ENCODE measurements at regions not wholly inside any gene's neighbourhood (a gene's known extent, or its start where the extent isn't known, plus 50 kb on each side); places are given as distances from the start of the nearest gene placed in this dataset.

DNA sequence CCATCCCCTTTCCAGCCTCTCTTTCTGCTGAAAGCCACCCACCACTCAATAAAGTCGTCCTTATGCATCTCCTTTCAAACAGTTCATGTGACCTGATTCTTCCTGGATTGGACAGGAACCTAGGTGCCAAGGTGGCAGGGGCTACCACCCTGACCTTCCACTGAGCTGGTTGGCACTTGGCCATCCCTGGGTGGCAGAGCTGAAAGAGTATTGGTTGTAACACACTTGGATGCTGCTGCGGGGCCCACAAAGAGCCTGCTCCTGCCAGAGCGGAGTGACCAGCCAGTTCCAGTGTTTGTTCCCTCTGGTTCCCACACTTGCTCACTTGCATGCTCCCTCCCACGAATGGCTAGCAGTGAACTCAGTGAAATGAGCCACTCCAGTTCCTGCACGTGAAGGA is 57.2 kb upstream of the OR4C15 start:
- intact Hi-C loops (cut with micrococcal nuclease; ENCODE audit: unreplicated experiment): no loop called here
- no peak overlapping the region for H3K4me3 Mint-ChIP-seq (ENCODE audit: low read depth, unreplicated experiment)
- peaks cover 20% of the 10 kb centered on the region for H3K9me3 Mint-ChIP-seq (ENCODE audit: low read depth, unreplicated experiment)
- no peaks in the 10 kb centered on the region for H3K27me3 Mint-ChIP-seq (ENCODE audit: unreplicated experiment)
- BruUV-seq (replicated peaks): no TSS peak
- H3K4me1 Mint-ChIP-seq (ENCODE audit: low read depth, unreplicated experiment): no peaks in the 10 kb centered on the region
- CTCF ChIA-PET: no interaction called here
- no peaks in the 10 kb centered on the region for H3K36me3 Mint-ChIP-seq (ENCODE audit: insufficient read depth, unreplicated experiment)
- TF ChIP-seq, protein P1, sequence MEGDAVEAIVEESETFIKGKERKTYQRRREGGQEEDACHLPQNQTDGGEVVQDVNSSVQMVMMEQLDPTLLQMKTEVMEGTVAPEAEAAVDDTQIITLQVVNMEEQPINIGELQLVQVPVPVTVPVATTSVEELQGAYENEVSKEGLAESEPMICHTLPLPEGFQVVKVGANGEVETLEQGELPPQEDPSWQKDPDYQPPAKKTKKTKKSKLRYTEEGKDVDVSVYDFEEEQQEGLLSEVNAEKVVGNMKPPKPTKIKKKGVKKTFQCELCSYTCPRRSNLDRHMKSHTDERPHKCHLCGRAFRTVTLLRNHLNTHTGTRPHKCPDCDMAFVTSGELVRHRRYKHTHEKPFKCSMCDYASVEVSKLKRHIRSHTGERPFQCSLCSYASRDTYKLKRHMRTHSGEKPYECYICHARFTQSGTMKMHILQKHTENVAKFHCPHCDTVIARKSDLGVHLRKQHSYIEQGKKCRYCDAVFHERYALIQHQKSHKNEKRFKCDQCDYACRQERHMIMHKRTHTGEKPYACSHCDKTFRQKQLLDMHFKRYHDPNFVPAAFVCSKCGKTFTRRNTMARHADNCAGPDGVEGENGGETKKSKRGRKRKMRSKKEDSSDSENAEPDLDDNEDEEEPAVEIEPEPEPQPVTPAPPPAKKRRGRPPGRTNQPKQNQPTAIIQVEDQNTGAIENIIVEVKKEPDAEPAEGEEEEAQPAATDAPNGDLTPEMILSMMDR (IDR thresholded peaks at IDR 0.05; ENCODE audit: unreplicated experiment): no peak
- no peak for DNase-seq
- no peak overlapping the region for H3K27ac Mint-ChIP-seq (ENCODE audit: unreplicated experiment)

DNA sequence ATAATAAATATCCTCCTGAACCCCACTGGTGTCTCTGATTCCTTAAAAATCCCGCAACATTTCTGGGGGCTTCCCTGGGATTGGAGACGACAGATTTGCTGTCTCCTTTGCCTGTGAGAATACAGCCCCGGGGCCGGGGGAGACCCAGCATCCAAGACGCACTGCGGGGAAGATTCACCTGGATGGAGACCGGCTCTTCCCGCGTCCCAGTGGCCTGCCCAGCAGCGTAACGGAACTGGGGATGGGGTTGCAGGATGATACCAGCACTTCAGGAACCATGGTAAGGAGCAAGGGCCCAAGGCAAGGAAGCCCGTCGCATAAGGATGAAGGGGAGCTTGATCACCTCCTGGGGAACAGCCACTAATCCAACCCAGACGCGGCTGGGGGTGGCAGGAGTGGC is 53.3 kb upstream of the OR4C15 start:
- Mint-ChIP-seq H3K27ac (ENCODE audit: unreplicated experiment) (no peak overlapping the region), H3K27me3 (ENCODE audit: unreplicated experiment) (no peaks in the 10 kb centered on the region), H3K9me3 (ENCODE audit: low read depth, unreplicated experiment) (peaks cover 16% of the 10 kb centered on the region), H3K4me3 (ENCODE audit: low read depth, unreplicated experiment) (no peak overlapping the region), H3K4me1 (ENCODE audit: low read depth, unreplicated experiment) (no peaks in the 10 kb centered on the region), H3K36me3 (ENCODE audit: insufficient read depth, unreplicated experiment) (no peaks in the 10 kb centered on the region)
- DNase-seq: no peak
- TF ChIP-seq, protein P1 (IDR thresholded peaks at IDR 0.05; ENCODE audit: unreplicated experiment): no peak
- intact Hi-C loops (cut with micrococcal nuclease; ENCODE audit: unreplicated experiment): no loop called here
- CTCF ChIA-PET: no interaction called here
- BruUV-seq (replicated peaks): no TSS peak

DNA sequence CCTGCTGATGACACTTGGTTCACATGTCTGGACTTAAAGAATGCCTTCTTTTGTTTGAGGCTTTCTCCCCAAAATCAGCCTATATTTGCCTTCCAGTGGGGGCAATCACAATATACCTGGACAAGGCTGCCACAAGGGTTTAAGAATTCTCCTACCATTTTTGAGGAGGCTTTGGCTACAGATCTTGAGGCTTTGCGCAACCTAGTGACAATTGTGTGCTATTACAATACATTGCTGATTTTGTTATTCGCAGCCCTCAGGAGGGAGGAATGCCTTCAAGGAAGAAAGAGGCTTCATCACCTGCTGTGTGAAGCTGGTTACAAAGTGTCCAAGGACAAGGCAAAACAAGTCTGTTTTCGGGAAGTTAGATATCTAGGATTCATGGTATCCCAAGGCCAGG is 50.8 kb upstream of the OR4C15 start:
- no TSS peak for BruUV-seq (replicated peaks)
- peaks cover 19% of the 10 kb centered on the region for H3K9me3 Mint-ChIP-seq (ENCODE audit: low read depth, unreplicated experiment)

More for the DNA sequence above, 50.8 kb upstream of the OR4C15 start:
- TF ChIP-seq, protein P1 (IDR thresholded peaks at IDR 0.05; ENCODE audit: unreplicated experiment): no peak
- no peak overlapping the region for H3K27ac Mint-ChIP-seq (ENCODE audit: unreplicated experiment)
- no peaks in the 10 kb centered on the region for H3K36me3 Mint-ChIP-seq (ENCODE audit: insufficient read depth, unreplicated experiment)
- H3K4me3 Mint-ChIP-seq (ENCODE audit: low read depth, unreplicated experiment): no peak overlapping the region
- no peaks in the 10 kb centered on the region for H3K4me1 Mint-ChIP-seq (ENCODE audit: low read depth, unreplicated experiment)
- CTCF ChIA-PET: no interaction called here
- no peaks in the 10 kb centered on the region for H3K27me3 Mint-ChIP-seq (ENCODE audit: unreplicated experiment)
- no peak for DNase-seq
- intact Hi-C loops (cut with micrococcal nuclease; ENCODE audit: unreplicated experiment): no loop called here
